NCI-H146 treated with DMSO at 0.1 percent for 48 hours (cell line): ENCODE measurements at regions not wholly inside any gene's neighbourhood (a gene's known extent, or its start where the extent isn't known, plus 50 kb on each side); places are given as distances from the start of the nearest gene placed in this dataset.
"Not testable (repeated sequence)": the region's sequence is repeated elsewhere in the genome, so short reads cannot be mapped to it uniquely, and the experiment has no call there.

Experiments
- DNase-seq: peaks from one replicate; lab custom pipeline; 2025; ENCODE audit not compliant: unreplicated experiment; lab: John Stamatoyannopoulos, UW

DNA sequence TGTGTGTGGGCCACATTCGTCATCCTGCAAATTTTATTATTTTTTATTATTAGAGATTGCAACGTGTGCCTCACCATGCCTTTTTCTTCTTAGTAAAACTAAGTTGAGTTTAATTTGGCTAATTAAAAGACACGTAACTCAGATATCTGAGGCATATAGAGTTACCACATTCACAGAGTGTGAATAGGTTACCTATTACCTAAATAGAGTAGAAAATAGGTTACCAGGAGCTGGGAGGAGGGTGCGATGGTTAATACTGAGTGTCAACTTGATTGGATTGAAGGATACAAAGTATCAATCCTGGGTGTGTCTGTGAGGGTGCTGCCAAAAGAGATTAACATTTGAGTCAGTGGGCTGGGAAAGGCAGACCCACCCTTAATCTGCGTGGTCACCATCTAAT lies 116.3 kb upstream of the CARD11 start:
- not testable (repeated sequence) for DNase-seq

DNA sequence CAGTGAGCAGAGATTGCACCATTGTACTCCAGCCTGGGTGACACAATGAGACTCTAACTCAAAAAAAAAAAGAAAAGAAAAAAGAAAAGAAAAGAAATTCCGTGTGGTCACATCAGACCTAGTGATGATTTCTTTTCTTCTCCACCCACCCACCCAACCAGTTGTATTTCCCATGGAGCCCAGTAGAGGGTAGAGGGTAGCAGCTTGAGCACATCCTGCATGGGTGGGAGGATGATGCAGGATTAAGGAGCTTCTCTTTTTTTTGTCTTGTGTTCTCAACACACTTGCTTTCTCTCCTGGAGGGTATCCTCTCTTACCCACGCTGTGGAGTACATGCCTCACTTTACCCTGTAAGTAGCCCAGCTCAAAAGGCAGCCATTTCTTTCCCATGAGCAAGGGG lies 118.6 kb upstream of the CARD11 start:
- no peak for DNase-seq

DNA sequence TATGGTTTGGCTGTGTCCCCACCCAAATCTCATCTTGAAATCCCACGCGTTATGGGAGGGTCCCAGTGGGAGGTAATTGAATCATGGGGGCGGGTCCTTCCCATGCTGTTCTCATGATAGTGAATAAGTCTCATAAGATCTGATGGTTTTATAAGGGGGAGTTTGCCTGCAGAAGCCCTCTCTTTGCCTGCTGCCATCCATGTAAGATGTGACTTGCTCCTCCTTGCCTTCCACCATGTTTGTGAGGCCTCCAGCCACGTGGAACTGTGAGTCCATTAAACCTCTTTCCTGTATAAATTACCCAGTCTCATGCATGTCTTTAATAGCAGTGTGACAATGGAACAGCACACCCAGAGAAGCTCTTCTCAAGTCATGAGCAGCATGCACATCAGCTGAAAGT lies 119.1 kb upstream of the CARD11 start:
- not testable (repeated sequence) for DNase-seq

DNA sequence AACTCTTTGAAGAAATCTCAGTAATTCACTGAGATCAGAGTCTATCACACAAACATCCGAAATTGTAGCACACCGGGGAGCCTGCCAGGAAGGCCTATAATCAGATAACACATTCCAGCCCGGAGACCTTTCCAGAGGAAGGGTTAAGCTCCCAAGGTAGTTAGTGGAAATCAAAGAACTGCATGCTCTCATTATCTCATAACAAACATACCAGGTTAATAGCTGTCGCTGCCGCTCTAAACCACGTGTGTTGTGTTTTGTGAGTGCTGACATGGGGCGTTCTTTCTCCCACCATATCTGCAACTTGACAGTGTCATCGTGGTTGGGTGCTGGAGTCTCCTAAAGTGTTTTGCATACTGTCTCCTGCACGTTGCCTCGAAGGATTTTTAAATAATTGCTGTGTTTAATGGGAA lies 120.7 kb upstream of the CARD11 start:
- DNase-seq, result peak; percentile 45

DNA sequence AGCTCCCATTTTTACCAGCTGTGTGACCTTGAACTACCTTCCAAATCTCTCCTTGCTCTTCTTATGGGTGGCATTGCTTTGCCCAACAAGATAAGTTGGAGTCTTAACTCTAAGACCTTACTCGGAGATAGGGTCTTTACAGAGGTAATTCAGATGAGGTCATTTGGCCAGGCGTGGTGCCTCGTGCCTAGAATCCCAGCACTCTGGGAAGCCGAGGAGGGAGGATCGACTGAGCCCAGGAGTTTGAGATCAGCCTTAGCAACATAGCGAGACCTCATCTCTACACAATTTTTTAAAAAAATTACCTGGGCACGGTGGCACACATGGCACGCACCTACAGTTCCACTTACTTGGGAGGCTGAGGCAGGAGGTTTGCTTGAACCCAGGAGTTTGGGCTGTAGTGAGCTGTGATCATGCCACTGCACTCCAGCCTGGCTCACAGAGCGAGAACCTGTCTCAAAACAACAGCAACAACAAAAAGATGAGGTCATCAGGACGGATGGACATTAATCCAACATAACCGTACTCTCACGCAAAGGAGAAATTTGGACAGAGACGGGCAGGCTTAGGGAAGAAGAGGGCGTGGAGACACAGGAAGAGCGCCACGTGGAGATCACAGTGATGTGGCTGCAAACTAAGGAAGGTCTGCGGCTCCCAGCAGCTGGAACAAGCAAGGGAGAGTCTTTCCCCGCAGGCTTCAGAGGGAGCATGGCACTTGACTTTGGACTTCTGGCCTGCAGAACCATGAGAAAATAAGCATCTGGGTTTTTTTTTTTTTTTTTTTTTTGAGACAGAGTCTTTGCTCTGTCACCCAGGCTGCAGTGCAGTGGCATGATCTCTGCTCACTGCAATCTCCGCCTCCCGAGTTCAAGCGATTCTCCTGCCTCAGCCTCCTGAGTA lies 122.3 kb upstream of the CARD11 start:
- DNase-seq, result no peak

DNA sequence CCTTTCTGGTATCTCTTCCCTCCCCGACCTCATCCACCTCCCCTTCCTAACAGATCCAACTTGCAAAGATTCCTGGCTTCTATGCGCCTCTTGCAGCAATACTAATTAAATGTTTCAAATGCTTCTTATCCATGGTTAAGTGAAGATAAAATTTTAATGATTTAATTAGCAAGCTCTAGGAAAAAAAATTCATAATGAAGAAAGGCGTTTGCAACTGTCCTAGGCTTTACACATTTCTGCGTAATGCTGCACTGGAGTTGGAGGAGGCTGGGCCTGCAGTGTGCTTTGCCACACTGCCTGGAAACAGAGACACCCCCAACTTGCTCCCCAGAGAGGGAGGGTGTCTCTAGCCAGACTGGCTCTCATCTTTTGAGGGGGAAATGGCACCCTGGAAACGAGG lies 123.9 kb upstream of the CARD11 start:
- no peak for DNase-seq

DNA sequence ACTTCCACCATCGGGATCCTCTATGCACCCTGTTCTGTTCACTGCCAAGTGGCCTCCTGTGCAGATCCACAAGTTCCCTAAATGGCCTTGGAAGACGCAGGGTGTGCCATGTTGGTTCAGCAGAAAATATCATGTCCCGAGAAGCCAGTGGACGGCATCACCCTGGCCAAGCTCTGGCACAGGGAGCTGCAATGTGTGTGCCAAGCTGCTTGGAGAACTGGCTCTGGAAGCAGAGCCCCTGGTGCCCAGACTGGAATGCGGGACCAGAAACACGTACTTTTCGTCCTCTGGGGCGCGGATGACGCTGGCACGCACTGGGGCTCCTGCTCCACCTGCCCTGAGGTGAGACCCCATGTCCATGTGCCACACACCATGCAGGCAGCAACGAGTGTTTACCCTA lies 124.7 kb upstream of the CARD11 start:
- DNase-seq, result no peak

DNA sequence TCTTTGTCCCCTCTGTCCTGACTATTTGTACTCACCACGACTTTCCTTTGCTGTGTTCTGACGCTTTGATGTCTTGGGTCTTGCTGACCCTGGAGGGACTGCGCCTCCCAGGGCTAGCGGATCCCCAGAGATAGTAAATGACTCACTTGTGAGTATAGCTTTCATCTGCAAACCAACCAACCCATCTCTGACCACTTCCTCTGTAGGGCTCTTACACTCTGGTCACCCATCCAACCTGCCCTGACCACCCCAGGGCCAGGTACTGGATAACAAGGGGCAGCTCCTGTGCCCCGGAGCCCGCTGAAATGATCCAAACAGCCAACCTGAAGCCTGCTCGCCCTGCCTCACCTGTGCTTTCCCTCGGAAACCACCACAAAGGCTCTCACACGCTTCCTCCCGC lies 125.2 kb upstream of the CARD11 start:
- no peak for DNase-seq

DNA sequence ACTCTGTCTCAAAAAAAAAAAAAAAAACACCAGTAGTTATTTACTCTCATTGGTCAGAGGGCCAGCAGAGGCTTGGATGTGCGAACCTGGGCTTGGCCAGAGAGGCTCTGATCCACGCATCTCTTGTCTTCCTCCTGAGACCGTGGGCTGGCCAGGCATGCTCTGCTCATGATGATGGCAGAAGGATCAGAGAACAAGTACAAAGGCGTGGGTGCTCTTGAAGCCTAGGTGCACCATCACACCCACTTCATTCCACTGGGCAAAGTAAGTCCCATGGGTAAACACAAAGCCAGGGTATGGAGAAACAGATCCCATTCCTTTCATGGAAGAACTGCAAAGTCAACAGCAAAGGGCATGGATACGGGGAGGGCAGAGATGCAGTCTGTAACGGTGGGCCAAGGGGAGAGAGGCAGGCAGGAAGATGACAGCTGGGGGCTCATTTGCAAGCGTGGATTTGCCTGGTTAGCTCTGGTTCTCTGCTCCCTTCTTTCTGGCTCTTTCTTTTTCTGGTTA lies 128.2 kb upstream of the SDK1 start:
- DNase-seq, result no peak

DNA sequence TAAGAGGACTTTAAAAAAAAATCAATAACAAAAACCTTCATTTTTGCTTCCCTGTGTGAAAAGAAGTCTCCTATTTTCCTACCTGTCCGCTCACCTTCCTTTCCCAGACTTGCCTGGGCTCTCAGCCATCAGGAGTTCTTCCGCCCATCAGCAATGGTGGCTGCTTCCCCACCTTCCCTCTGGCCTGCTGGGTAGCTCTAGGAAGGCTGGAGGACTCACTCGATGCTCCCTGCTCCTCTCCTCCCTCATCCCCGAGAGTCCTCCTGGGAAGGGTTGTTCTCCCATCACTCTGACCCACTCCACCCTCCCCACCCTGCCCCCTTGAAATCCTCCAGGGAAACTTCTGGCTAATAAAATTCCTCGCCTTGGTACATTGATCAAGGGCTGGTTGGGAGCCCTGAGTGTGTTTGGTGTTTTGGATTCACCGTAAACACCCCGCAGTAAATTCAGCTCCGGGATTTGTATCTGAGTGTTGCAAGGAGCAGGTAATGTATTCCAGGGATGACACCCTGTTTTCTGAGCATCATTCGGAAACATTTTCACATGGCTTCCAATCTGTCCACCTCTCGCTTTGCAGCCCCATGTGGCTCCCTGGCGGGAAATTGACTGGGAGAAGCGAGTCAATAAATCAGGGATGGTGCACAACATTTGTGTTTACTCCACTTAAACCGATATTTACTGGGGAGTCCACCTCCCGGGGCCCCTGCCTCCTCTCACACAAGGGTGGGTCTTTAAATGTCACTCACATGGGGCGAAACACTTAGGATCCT lies 126.4 kb upstream of the SDK1 start:
- no peak for DNase-seq

DNA sequence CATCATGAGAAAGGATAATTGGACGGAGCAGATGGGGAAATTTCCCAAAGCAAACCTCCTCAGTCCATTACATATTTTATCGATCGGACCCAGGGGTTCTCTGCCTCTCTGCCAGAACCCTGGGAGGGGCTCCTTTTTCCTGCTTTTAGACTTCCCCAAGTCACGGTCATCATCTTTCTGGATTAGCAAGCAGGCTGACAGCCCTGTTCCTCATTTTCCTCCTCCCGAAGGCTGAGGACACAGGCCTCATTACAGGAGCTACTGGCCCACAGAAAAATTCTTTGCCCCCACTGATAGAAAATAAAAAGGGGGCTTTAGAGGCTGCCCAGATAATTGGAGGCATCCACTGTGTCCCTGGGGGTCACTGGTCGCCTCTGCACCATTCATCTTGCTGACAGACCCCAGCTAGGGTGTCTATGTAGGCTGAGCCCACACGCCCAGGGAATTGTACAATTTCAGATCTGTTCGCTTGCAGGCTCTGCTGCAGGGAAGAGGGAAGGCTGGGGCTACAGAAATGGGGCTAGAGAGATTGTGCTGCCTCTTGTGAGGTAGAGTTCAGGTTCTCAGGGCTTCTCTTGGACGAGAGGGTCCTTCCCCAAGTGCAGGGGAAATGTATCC lies 125.7 kb upstream of the SDK1 start:
- no peak for DNase-seq

DNA sequence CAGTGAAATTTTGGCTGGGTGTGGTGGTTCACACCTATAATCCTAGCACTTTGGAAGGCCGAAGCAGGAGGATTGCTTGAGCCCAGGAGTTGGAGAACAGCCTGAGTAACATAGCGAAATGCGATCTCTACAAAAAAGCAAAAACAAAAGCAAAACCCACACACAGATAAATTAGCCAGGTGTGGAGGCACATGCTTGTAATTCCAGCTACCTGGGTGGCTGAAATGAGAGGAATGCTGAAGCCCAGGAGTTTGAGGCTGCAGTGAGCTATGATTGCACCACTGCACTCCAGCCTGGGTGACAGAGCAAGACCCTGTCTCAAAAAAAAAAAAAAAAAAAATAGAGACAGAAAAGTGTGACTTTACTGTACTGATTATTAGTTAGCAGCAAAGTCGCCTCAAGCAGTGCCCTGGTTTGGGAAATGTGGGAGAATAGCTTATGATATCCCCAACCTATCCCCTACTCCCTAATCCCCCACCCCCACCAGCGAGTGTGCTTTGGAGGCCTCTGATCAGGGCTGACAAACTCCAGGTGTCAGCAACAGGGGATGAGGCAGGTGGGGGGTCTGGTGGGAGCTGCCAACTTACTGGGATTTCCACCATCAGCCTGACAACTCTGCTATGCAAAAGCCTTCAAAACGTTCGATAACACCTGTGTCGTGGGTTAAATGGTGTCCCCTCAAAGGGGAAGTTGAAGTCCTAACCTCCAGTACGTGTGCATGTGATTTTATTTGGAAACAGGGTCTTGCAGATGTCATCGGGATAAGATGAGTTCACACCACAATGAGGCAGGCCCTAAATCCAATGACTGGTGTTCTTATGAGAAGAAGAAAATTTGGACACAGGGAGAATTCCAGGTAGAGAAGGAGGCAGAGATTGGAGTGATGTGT lies 124.7 kb upstream of the SDK1 start:
- DNase-seq, result no peak

DNA sequence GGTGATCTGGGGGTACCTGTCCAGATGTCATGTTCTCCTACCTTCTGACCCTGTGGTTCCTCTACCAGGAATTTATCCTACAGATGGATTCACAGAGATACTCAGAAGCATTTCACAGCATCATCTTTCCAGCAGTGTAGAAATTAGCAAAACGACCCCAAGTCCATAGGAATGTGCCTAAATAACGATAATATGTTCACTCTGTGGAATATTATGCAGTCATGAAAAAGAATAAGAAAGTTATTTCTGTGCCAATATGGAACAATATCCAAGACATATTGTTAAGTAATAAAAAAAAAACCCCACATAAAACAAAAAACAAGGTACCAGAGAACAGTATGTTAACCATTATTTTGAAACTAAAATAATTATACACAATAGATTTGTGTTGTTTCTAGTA lies 123.8 kb upstream of the SDK1 start:
- DNase-seq, result no peak

DNA sequence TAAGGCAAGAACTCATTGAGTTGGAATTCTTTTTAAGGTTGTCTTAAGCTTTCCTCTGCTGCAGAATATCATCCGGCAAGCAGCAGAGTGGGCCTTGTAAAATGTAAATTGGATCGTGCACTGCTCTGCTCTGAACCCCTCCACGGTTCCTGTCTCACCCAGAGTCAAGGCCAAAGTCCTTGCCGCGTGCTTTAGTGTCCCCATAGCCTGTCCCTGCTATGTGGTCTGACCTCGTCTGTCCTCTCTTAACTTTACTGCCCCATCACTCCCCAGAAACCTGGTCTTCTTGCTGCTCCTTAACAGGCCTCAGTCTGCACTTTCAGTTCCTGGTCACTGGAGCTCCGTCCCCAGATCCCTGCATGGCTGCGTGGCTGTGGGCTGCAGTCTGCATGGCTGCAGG lies 121.6 kb upstream of the SDK1 start:
- DNase-seq, result no peak

DNA sequence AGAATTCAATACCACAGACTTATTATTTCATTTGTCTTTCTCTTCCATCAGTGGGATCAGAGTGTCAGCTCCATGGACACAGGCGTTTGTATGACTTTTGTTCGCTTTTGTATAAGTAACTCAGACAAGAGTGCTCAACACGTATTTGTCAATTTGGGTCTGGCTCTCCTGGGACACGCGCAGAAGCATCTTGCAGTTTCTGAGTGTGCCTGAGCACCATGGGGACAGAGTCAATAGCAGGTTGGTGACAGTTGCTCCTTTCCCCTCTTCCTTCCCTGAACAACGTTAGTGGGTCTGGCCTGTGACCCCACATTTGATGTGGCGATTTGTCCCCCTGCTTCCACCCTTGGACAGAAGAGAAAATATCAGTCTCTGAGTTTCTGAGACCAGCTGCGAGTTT lies 120.4 kb upstream of the SDK1 start:
- DNase-seq, result no peak

DNA sequence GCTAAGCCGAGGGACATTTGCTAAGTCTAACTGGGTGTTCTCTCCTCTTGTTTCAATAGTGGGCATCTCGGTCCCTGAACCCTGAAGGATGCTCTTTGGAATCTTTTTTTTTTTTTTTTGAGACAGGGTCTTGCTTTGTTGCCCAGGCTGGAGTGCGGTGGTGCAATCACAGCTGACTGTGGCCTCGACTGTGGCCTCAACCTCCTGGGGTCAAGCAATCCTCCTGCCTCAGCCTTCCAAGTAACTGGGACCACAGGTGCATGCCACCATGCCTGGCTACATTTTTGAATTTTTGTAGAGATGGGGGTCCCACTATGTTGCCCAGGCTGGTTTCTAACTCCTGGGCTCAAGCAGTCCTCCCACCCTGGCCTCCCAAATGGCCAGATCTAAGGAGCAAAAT lies 119.0 kb upstream of the SDK1 start:
- not testable (repeated sequence) for DNase-seq

DNA sequence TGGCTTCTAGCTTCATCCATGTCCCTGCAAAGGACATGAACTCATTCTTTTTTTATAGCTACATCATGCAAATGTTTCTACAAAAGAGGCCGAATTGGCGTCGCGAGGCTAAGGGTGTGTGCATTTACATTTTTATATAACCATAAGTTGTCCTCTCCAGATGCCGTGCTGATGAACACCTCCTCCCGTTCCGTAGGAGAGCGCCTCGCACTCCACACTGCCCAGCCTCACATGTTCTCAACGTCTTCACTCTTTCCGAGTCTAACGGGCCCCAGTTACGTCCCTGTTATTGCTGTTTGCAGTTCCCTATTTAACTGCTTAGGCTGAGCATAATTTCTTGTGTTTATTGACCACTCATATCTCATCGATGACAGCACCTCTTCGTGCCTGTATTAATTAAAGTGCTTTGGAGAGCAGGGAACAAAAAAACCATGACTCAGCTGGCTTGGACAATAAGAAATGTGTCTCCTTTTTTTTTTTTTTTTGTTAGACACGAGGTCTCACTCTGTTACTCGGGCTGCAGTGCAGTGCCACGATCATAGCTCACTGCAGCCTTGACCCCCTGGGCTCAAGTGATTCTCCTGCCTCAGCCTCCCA lies 113.5 kb upstream of the SDK1 start:
- no peak for DNase-seq

DNA sequence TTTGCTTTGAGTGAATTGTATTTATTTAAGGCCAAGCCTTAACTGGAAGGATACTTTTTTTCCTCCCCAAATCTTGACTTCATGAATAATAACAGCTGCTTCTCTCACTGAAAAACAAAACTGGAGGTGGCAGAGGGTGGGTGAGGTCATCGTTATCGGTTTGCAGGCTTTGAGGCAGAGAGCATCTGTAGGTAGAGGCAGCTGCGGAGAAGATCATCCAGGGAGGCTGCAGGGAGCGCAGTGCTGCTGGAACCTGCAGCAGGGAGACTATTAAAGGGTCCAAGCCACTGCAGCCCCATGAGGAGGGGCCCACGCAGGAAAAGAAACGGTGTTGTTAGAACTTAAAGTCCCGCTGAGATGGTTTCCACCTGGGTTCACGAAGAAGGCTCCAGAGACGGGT lies 112.1 kb upstream of the SDK1 start:
- DNase-seq, result no peak

DNA sequence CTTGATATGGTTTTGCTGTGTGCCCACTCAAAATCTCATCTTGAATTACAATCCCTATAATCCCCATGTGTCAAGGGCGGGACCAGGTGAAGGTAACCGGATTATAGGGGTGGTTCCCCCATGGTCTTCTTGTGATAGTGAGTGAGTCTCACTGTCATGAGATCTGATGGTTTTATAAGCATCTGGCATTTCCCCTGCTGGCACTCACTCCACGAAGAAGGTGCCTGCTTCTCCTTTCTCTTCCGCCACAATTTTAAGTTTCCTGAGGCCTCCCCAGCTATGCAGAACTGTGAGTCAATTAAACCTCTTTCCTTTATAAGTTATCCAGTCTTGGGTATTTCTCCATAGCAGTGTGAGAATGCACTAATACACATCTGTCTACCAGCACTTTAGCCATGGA lies 109.5 kb upstream of the SDK1 start:
- no peak for DNase-seq

DNA sequence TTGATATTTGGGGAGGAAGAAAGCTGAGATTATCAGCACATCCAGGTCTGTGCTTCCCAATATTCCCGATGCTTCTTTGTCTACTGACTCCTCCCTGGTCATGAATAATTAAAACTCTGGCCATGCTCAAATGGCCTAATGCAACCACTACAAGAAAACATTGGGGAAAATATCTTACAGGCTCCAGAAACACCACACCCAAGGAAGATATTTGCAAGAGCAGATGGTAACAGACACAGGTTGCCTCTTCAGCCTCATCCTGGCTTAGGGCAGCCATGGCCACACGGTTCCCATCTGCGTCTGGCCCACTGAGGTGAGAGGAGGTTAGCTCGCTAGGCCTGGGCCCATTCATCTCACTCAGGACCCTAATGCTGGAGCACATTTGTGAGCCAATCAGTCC lies 108.4 kb upstream of the SDK1 start:
- no peak for DNase-seq
